CD4-positive, alpha-beta T cell (primary cell): ENCODE measurements at regions not wholly inside any gene's neighbourhood (a gene's known extent, or its start where the extent isn't known, plus 50 kb on each side); places are given as distances from the start of the nearest gene placed in this dataset.

Experiments used
- ATAC-seq: fragments of 200-7000 bp; cut with Tn5 transposase; one replicate; pipeline ENCODE4 v1.10.0; 2022; ENCODE audit warnings: mild to moderate bottlenecking; ENCODE audit not compliant: poor library complexity
- CTCF ChIA-PET: fragments of 350-600 bp; sonication (Branson Sonifier 250); formaldehyde crosslinking; loops from one replicate; lab custom pipeline; 2021; ENCODE audit warnings: antibody characterized with exemption, inconsistent platforms; lab: Charles Lee
- POLR2A ChIA-PET: fragments of 350-600 bp; sonication (Branson Sonifier 250); formaldehyde crosslinking; loops from one replicate; lab custom pipeline; 2021; ENCODE audit warnings: antibody characterized with exemption, inconsistent platforms; lab: Charles Lee
- DNase-seq, 14 experiments: peaks; one replicate each; pipeline ENCODE4 v3.0.0-alpha.2; 2013 to 2020; ENCODE audit warnings: mixed read lengths in 2 of 14
- H3K27ac ChIP-seq, 2 donors: one replicate each; pipeline versions ENCODE4 v1.5.1 to v1.7.0; 2013; ENCODE audit warnings: low read length in 2 of 2, low read depth in 1 of 2, mild to moderate bottlenecking in 1 of 2
- H3K27me3 ChIP-seq, 2 experiments: 1 replicate in 1 of 2; 2 replicates in 1 of 2; pipeline versions ENCODE4 v1.6.1 to v1.7.0; 2013; ENCODE audit warnings: low read length in 2 of 2, control low read depth in 1 of 2, mild to moderate bottlenecking in 1 of 2, moderate library complexity in 1 of 2; ENCODE audit not compliant: insufficient read depth in 2 of 2, control insufficient read depth in 1 of 2
- H3K36me3 ChIP-seq: one replicate; pipeline ENCODE4 v1.6.1; 2013; ENCODE audit warnings: low read length, control low read depth; ENCODE audit not compliant: insufficient read depth
- H3K4me1 ChIP-seq: one replicate; pipeline ENCODE4 v1.6.1; 2013; ENCODE audit warnings: low read length, control low read depth; ENCODE audit not compliant: insufficient read depth
- H3K4me3 ChIP-seq: one replicate; pipeline ENCODE4 v1.5.1; 2013; ENCODE audit warnings: mild to moderate bottlenecking, low read length, moderate library complexity
- H3K9me3 ChIP-seq, 2 experiments: 1 replicate in 1 of 2; 2 replicates in 1 of 2; pipeline versions ENCODE4 v1.6.1 to v1.7.0; 2013; ENCODE audit warnings: low read length in 2 of 2, mild to moderate bottlenecking in 2 of 2, control low read depth in 1 of 2, moderate library complexity in 1 of 2; ENCODE audit not compliant: control insufficient read depth in 1 of 2, insufficient read depth in 1 of 2
- H3K27ac Mint-ChIP-seq: one replicate; pipeline ENCODE4 v1.8.0; 2020; ENCODE audit warnings: mixed read lengths
- H3K27me3 Mint-ChIP-seq: one replicate; pipeline ENCODE4 v1.8.0; 2021; ENCODE audit warnings: mixed read lengths
- H3K36me3 Mint-ChIP-seq: one replicate; pipeline ENCODE4 v1.8.0; 2021; ENCODE audit warnings: low read depth, mixed read lengths
- H3K4me1 Mint-ChIP-seq: one replicate; pipeline ENCODE4 v1.8.0; 2021; ENCODE audit warnings: low read depth, mixed read lengths
- H3K4me3 Mint-ChIP-seq: one replicate; pipeline ENCODE4 v1.8.0; 2020; ENCODE audit warnings: mild to moderate bottlenecking, mixed read lengths
- H3K9me3 Mint-ChIP-seq: one replicate; pipeline ENCODE4 v1.8.0; 2020; ENCODE audit warnings: mixed read lengths
- intact Hi-C, 2 experiments: fragments of 100-400 bp; cut with DNase I in 1 of 2; cut with micrococcal nuclease in 1 of 2; formaldehyde crosslinking; loops; one replicate each; pipeline versions ENCODE4 v1.15.1 to v1.9.0; 2023 to 2025; cut with DNase I, micrococcal nuclease
- TF ChIP-seq, protein P1 (sequence below): fragments of 200-600 bp; IDR thresholded peaks from one replicate; pipeline ENCODE4 v1.8.0; 2022; ENCODE audit warnings: antibody characterized with exemption, mild to moderate bottlenecking

DNA sequence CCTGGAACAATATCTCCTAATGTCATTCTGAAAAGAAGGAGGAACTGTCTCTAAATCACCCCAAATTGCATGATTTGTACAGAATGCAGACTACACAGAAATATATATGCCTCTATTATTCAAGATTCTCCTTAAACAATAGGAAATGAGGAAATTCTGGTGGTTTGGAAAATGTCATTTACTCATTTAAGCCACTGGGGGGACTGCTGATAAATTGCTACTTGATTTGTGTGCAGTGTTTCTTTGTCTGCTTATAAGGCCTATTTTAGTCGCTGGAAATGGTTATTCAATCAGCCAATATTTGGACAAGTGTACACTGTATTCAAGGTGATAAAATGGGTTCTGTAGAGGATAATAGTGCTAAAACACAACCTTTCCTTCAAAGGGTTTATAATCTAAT is 801.9 kb upstream of the CELF4 start:
- no peak overlapping the region for H3K4me3 Mint-ChIP-seq
- Histone ChIP-seq H3K36me3 (no peaks in the 10 kb centered on the region), H3K27me3 (no peaks in the 10 kb centered on the region), H3K4me1 (no peaks in the 10 kb centered on the region), H3K27ac (no peak overlapping the region), H3K9me3 (peaks cover 0 to 1% of the 10 kb centered on the region in 2 experiments), H3K4me3 (no peak overlapping the region)
- ChIA-PET POLR2A (no interaction called here), CTCF (interaction anchor here (0.5 kb wide), 1 partner anchor 509 kb away, joined by 3 read pairs; no protein-coding TSS in a partner anchor)
- no peaks in the 10 kb centered on the region for H3K9me3 Mint-ChIP-seq
- no peaks in the 10 kb centered on the region for H3K36me3 Mint-ChIP-seq
- DNase-seq (no peak), ATAC-seq (no peak)
- intact Hi-C loops: no loop called here
- TF ChIP-seq, protein P1, sequence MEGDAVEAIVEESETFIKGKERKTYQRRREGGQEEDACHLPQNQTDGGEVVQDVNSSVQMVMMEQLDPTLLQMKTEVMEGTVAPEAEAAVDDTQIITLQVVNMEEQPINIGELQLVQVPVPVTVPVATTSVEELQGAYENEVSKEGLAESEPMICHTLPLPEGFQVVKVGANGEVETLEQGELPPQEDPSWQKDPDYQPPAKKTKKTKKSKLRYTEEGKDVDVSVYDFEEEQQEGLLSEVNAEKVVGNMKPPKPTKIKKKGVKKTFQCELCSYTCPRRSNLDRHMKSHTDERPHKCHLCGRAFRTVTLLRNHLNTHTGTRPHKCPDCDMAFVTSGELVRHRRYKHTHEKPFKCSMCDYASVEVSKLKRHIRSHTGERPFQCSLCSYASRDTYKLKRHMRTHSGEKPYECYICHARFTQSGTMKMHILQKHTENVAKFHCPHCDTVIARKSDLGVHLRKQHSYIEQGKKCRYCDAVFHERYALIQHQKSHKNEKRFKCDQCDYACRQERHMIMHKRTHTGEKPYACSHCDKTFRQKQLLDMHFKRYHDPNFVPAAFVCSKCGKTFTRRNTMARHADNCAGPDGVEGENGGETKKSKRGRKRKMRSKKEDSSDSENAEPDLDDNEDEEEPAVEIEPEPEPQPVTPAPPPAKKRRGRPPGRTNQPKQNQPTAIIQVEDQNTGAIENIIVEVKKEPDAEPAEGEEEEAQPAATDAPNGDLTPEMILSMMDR: no peak
- no peaks in the 10 kb centered on the region for H3K27me3 Mint-ChIP-seq
- H3K27ac Mint-ChIP-seq: no peak overlapping the region
- H3K4me1 Mint-ChIP-seq: peaks cover 6% of the 10 kb centered on the region

DNA sequence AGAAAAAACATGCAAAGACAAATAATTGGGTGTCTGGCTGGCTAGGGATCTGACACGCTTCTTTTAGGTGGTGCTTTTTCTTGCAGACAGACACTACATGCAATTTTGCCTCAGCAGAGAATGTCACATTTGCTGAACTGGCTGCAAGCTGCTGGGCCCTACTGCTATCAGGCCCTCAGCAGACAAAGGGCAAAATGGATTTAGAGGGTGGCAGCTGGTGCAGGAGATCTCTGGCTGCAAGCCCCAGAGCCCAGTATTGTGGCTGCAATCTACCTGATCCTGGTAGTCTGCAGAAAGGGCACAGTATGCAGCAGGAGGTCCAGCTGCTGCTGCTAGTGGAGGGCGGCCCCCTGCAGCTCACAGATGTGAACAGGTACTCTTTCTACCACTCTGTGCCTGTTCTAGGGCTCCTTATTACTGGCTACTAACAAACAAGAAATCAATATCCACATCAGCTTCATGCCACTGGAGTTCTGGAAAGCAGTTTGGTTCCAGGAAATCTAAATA is 796.7 kb upstream of the CELF4 start:
- Histone ChIP-seq H3K27ac (no peak overlapping the region), H3K9me3 (peaks cover 0 to 4% of the 10 kb centered on the region in 2 experiments), H3K4me1 (no peaks in the 10 kb centered on the region), H3K4me3 (no peak overlapping the region), H3K36me3 (no peaks in the 10 kb centered on the region), H3K27me3 (no peaks in the 10 kb centered on the region)
- Mint-ChIP-seq H3K4me1 (no peaks in the 10 kb centered on the region), H3K36me3 (no peaks in the 10 kb centered on the region), H3K27ac (no peak overlapping the region), H3K4me3 (no peak overlapping the region), H3K27me3 (no peaks in the 10 kb centered on the region), H3K9me3 (no peaks in the 10 kb centered on the region)
- ATAC-seq (no peak), DNase-seq (no peak)
- POLR2A ChIA-PET: no interaction called here
- CTCF ChIA-PET: no interaction called here
- TF ChIP-seq, protein P1: no peak
- intact Hi-C loops: no loop called here

- ATAC-seq (no peak), DNase-seq (no peak)
- H3K4me3 Mint-ChIP-seq: no peak overlapping the region
- intact Hi-C loops: no loop called here
- H3K27me3 Mint-ChIP-seq: no peaks in the 10 kb centered on the region
- H3K9me3 Mint-ChIP-seq: no peaks in the 10 kb centered on the region
- Histone ChIP-seq H3K9me3 (peaks cover 0 to 7% of the 10 kb centered on the region in 2 experiments), H3K4me3 (no peak overlapping the region), H3K27me3 (no peaks in the 10 kb centered on the region), H3K36me3 (no peaks in the 10 kb centered on the region), H3K27ac (no peak overlapping the region), H3K4me1 (no peaks in the 10 kb centered on the region)
- ChIA-PET POLR2A (no interaction called here), CTCF (no interaction called here)
- H3K4me1 Mint-ChIP-seq: no peaks in the 10 kb centered on the region
- no peak overlapping the region for H3K27ac Mint-ChIP-seq
- no peaks in the 10 kb centered on the region for H3K36me3 Mint-ChIP-seq
- TF ChIP-seq, protein P1: no peak
Measured at GRCh38 chr18:38358805-38359657, 793.4 kb upstream of the CELF4 start.
